ENCODE measurements at regions not wholly inside any gene's neighbourhood (a gene's known extent, or its start where the extent isn't known, plus 50 kb on each side); places are given as distances from the start of the nearest gene placed in this dataset.

DNA sequence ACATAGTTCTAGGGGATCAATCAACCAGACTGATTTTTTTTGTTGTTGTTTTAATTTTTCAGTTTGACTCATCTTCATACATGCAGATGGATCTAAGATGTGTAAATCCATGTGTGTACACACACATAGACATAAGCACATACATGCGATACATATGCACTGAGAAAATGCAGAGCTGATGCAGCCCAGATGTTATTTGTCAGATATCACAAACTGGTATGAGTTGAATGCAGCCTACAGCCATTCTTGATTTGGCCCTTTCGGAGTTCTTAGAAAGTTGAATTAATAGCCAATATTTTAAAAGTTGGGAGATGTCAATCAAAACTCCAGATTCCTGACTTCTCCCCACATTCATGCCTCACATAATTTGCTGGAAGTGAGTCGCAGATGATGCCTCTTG, 180.4 kb downstream of the SPATA18 start:
- TF ChIP-seq POLR2A (IDR thresholded peaks at IDR 0.05; ENCODE audit: low read length): no peak
- no peak for TF ChIP-seq GATA1 (IDR thresholded peaks at IDR 0.05; ENCODE audit: low read depth, low read length)

All from erythroblast (primary cell).